ENCODE measurements at regions not wholly inside any gene's neighbourhood (a gene's known extent, or its start where the extent isn't known, plus 50 kb on each side); places are given as distances from the start of the nearest gene placed in this dataset.

DNA sequence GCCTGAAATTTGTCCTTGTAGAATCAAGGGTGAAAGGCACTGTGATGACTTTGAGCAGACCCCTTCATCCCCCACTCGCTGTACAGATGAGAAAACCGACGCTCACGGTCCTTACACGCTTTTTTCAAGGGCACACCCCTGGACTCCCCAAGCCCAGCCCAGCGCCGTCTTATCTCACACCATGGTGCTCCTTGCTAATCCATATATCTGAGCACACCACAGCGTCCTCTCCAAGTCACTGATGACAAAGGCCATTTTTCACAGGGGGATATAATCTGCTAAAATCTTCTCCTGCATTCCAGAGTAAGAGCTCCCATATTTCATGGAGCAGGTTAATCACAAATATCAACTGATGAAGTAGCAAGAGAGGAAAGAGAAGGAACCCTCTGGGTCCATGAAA is 486.3 kb downstream of the BCOR start:
- TF ChIP-seq CTCF (IDR thresholded peaks at IDR 0.05 in 8 of 11, conservative IDR thresholded peaks at IDR 0.05 in 3 of 11) (no peak), POLR2AphosphoS5 (IDR thresholded peaks at IDR 0.05) (no peak)

All from spleen (tissue), 7 donors.